ENCODE measurements at regions not wholly inside any gene's neighbourhood (a gene's known extent, or its start where the extent isn't known, plus 50 kb on each side); places are given as distances from the start of the nearest gene placed in this dataset.

DNA sequence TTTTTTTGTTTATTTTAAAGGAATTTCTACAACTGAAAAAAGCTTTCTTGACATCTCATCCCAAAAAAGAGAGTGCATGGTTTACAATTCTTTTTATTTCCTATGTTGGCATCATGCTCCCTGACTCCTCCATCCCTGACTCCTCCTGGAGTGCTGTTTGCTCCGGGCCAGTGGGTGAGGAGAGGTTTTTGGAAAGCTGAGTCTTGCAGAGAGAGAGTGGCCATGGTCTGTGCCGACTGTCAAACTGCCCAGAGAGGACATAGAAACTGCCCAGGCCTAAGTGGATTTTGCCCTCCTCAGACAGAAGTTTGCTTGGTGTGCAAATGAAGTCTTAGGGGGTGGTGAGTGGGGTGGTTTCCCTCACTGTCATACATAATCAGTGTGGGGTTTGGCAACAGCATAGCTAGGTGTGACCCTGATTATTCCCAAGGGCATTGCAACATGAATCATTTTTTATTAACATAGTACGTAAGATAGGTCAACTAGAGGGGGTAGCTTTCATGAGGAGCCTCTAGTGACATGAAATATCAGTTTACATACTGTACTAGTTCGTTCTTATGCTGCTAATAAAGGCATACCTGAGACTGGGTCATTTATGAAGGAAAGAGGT is 179.8 kb upstream of the UBL3 start:
- TF ChIP-seq EZH2 (IDR thresholded peaks at IDR 0.05; ENCODE audit: insufficient read depth, poor library complexity, severe bottlenecking): no peak
- TF ChIP-seq EZH2phosphoT487 (IDR thresholded peaks at IDR 0.05; ENCODE audit: insufficient read depth, low read depth): no peak
